ENCODE measurements at regions not wholly inside any gene's neighbourhood (a gene's known extent, or its start where the extent isn't known, plus 50 kb on each side); places are given as distances from the start of the nearest gene placed in this dataset.

GRCh38 chr6:114762145-114762544 lies 419.3 kb upstream of the HS3ST5 start:
- no peak for TF ChIP-seq POLR2A (IDR thresholded peaks at IDR 0.05; ENCODE audit: borderline replicate concordance, extremely low read depth, insufficient read depth, insufficient read length)
- TF ChIP-seq CTCF (IDR thresholded peaks at IDR 0.05 in 2 of 3, conservative IDR thresholded peaks at IDR 0.05 in 1 of 3; ENCODE audit: borderline replicate concordance in 1 of 3, insufficient read depth in 1 of 3, low read depth in 2 of 3, low read length in 2 of 3), result no peak
- no peak for TF ChIP-seq POLR2AphosphoS5 (IDR thresholded peaks at IDR 0.05; ENCODE audit: low read depth, low read length)
- TF ChIP-seq RAD21 (IDR thresholded peaks at IDR 0.05; ENCODE audit: low read depth), result no peak
- no peak for TF ChIP-seq FOSL1 (IDR thresholded peaks at IDR 0.05; ENCODE audit: low read depth)
- no peak for TF ChIP-seq MAX (IDR thresholded peaks at IDR 0.05)
- no peak for TF ChIP-seq CEBPB (IDR thresholded peaks at IDR 0.05; ENCODE audit: low read depth)
- TF ChIP-seq JUND (IDR thresholded peaks at IDR 0.05), result no peak
- no peak for TF ChIP-seq EGR1 (IDR thresholded peaks at IDR 0.05; ENCODE audit: low read depth)
- TF ChIP-seq EZH2 (IDR thresholded peaks at IDR 0.05), result no peak
- TF ChIP-seq EZH2phosphoT487 (IDR thresholded peaks at IDR 0.05; ENCODE audit: borderline replicate concordance), result no peak
- TF ChIP-seq SIN3A (IDR thresholded peaks at IDR 0.05; ENCODE audit: low read depth), result no peak
- TF ChIP-seq TCF7L2 (IDR thresholded peaks at IDR 0.05; ENCODE audit: borderline replicate concordance, extremely low read depth, insufficient read depth, insufficient read length), result no peak
